ENCODE measurements at regions not wholly inside any gene's neighbourhood (a gene's known extent, or its start where the extent isn't known, plus 50 kb on each side); places are given as distances from the start of the nearest gene placed in this dataset.
"Not testable (repeated sequence)": the region's sequence is repeated elsewhere in the genome, so short reads cannot be mapped to it uniquely, and the experiment has no call there.

DNA sequence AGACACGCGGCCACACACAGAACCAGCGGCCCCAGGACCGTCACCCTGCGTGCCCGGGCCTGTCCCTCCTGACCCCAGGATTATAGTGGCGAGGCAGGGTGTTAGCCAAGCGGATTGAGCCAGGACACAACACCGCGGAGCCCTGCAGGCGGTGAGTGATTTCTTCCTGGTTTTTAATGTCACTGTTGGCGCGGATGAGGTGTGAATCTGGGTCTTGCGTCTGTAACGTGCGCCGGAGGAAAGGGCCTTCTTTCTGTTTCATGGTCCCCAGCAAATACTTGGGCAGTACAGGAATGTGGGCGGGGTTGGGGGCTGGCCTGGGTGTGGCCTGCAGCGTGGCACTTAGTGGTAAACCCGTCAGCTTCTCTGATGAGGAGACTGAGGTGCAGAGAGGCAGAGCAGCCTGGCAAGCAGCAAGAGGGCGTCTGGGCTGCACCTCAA lies 154.9 kb downstream of the NPIPB11 start:
- DNase-seq; H3K36me3 ChIP-seq (ENCODE audit: control insufficient read depth, insufficient read depth, low read length); H3K4me1 ChIP-seq (ENCODE audit: control insufficient read depth, insufficient read depth, low read length, poor library complexity, severe bottlenecking); H3K27ac ChIP-seq (ENCODE audit: insufficient read depth, low read length, poor library complexity, severe bottlenecking); H3K27me3 ChIP-seq (replicated peaks; ENCODE audit: control insufficient read depth, insufficient read depth, low read length, poor library complexity, severe bottlenecking); H3K4me3 ChIP-seq (ENCODE audit: insufficient read depth, low read depth, low read length, poor library complexity, severe bottlenecking); H3K9me3 ChIP-seq (ENCODE audit: control insufficient read depth, low read length): not testable (repeated sequence)

DNA sequence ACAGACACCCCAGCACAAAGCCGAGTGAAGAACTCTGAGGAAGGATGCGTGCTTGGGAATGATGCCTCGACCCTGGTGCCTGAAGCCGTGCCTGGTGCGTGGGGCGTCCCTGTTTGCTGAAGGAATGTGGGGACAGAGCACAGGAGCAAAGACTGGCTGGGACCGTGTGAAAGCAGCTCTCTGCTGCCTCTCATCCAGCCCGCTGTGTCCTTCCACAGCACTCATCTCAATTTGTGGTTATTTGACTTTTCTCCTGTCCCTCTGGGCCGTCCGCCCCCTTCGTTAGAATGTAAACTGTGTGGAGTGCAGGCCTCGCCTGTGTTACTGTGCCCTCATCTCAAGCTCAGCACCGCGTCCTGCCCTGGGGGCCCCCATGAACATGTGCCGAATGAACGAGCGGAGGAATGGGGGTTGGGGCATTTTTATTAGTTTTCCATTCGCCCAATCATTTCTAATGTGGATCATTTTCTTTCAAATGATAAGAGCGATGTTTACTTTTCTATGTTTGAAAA lies 155.5 kb downstream of the NPIPB11 start:
- H3K27me3 ChIP-seq (replicated peaks; ENCODE audit: control insufficient read depth, insufficient read depth, low read length, poor library complexity, severe bottlenecking); H3K4me1 ChIP-seq (ENCODE audit: control insufficient read depth, insufficient read depth, low read length, poor library complexity, severe bottlenecking); H3K4me3 ChIP-seq (ENCODE audit: insufficient read depth, low read depth, low read length, poor library complexity, severe bottlenecking); H3K9me3 ChIP-seq (ENCODE audit: control insufficient read depth, low read length); H3K36me3 ChIP-seq (ENCODE audit: control insufficient read depth, insufficient read depth, low read length); H3K27ac ChIP-seq (ENCODE audit: insufficient read depth, low read length, poor library complexity, severe bottlenecking); DNase-seq: not testable (repeated sequence)

DNA sequence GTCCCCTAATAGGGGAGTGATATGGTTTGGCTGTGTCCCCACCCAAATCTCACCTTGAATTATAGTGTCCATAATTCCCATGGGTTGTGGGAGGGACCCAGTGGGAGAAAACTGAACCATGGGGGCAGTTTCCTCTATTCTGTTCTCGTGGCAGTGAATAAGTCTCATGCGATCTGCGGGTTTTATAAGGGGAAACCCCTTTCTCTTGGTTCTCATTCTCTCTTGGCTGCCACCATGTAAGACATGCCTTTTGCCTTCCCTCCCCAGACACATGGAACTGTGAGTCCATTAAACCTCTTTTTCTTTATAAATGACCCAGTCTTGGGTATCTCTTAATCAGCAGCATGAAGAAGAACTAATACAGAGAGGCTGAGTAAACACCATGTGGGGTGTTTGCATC lies 156.0 kb downstream of the NPIPB11 start:
- H3K9me3 ChIP-seq (ENCODE audit: control insufficient read depth, low read length); H3K4me1 ChIP-seq (ENCODE audit: control insufficient read depth, insufficient read depth, low read length, poor library complexity, severe bottlenecking); H3K4me3 ChIP-seq (ENCODE audit: insufficient read depth, low read depth, low read length, poor library complexity, severe bottlenecking); H3K27me3 ChIP-seq (replicated peaks; ENCODE audit: control insufficient read depth, insufficient read depth, low read length, poor library complexity, severe bottlenecking); H3K27ac ChIP-seq (ENCODE audit: insufficient read depth, low read length, poor library complexity, severe bottlenecking); DNase-seq; H3K36me3 ChIP-seq (ENCODE audit: control insufficient read depth, insufficient read depth, low read length): not testable (repeated sequence)

DNA sequence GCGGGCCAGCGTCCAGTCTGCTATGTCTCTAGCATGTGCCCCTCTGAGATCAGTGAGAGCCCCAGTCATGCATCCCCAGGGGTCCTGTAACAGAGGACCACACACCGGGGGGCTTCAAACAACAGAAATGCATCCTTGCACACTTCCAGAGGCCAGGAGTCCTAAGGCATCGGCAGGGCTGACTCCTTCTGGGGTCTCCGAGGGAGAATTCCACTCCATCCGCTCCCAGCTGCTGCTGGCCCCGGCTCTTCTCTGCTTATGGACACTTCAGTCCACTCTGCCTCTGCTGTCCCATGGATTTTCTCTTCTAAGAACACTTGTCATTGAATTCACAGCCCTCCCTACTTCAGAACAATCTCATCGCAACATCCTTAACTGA lies 157.6 kb downstream of the NPIPB11 start:
- not testable (repeated sequence) for H3K9me3 ChIP-seq (ENCODE audit: control insufficient read depth, low read length); H3K36me3 ChIP-seq (ENCODE audit: control insufficient read depth, insufficient read depth, low read length); DNase-seq; H3K4me1 ChIP-seq (ENCODE audit: control insufficient read depth, insufficient read depth, low read length, poor library complexity, severe bottlenecking); H3K27ac ChIP-seq (ENCODE audit: insufficient read depth, low read length, poor library complexity, severe bottlenecking); H3K27me3 ChIP-seq (replicated peaks; ENCODE audit: control insufficient read depth, insufficient read depth, low read length, poor library complexity, severe bottlenecking); H3K4me3 ChIP-seq (ENCODE audit: insufficient read depth, low read depth, low read length, poor library complexity, severe bottlenecking)

DNA sequence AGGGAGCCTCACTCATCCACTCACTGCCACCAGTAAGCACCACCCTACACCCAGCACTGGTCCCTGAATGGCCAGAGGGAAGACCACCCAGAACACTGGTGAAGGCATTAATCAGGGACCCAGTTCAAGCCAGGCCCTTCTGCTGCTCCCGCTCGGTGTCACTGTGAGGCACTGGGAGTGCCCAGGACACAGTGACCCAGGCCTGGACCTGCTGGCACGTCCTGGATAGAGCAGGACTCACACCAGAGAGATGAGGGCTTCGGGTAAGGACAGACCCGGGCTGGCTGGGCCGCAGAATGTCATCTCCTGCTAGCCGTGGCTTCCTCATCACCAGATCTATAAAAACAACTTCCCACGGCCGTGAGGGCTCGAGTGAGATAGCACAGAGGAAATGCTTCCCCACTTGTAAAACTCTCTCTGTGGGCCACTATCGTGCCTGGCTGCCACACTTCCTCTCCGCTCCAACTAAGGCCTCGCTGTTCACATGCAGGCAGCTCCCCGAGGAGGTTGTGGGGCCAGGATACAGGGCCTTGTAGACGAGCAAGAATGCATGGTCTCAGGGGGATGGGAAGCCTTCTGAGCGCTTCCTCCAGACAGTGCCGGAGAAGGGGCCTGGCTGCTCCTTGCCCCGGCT lies 158.1 kb downstream of the NPIPB11 start:
- not testable (repeated sequence) for H3K27me3 ChIP-seq (replicated peaks; ENCODE audit: control insufficient read depth, insufficient read depth, low read length, poor library complexity, severe bottlenecking); DNase-seq; H3K27ac ChIP-seq (ENCODE audit: insufficient read depth, low read length, poor library complexity, severe bottlenecking); H3K4me1 ChIP-seq (ENCODE audit: control insufficient read depth, insufficient read depth, low read length, poor library complexity, severe bottlenecking); H3K36me3 ChIP-seq (ENCODE audit: control insufficient read depth, insufficient read depth, low read length); H3K9me3 ChIP-seq (ENCODE audit: control insufficient read depth, low read length); H3K4me3 ChIP-seq (ENCODE audit: insufficient read depth, low read depth, low read length, poor library complexity, severe bottlenecking)

DNA sequence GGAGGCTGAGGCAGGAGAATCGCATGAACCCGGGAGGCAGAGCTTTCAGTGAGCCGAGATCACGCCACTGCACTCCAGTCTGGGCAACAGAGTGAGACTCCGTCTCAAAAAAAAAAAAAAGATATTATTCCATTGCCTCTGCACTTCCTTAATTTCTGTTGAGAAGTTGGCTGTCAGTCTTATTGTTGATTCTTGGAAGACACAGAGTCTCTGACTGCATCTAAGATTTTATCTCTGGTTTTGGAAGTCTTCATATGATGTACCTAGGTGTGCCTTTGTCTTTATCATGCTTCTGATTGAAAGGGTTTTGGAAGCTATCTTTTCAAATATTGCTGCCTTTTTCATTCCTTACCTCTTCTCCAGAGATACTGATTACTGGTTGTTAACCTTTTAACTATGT lies 160.4 kb downstream of the NPIPB11 start:
- H3K4me3 ChIP-seq (ENCODE audit: insufficient read depth, low read depth, low read length, poor library complexity, severe bottlenecking), result not testable (repeated sequence)

DNA sequence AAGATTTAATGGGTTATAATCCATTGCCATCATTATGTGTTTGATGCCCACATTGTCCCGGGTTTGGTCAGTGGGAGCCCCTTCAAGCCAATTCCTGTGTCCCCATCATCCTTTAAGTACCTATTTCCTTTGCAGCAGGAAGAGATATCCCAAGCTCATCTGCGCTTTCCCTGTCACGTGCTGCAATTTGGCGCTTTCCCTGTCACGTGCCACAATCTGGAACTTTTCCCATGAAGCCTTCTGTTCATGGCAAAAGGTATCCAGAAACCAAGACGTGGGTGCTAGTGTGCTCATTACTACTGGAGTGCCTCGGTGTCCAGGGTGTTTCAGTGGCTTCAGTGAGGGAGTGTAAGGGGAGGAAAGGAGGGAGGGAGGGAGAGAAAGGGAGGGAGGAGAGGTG lies 168.5 kb downstream of the NPIPB11 start:
- Histone ChIP-seq H3K36me3 (ENCODE audit: control insufficient read depth, insufficient read depth, low read length) (no peaks in the 10 kb centered on the region), H3K27me3 (replicated peaks; ENCODE audit: control insufficient read depth, insufficient read depth, low read length, poor library complexity, severe bottlenecking) (no peaks in the 10 kb centered on the region), H3K4me3 (ENCODE audit: insufficient read depth, low read depth, low read length, poor library complexity, severe bottlenecking) (no peak overlapping the region), H3K4me1 (ENCODE audit: control insufficient read depth, insufficient read depth, low read length, poor library complexity, severe bottlenecking) (no peaks in the 10 kb centered on the region), H3K27ac (ENCODE audit: insufficient read depth, low read length, poor library complexity, severe bottlenecking) (no peak overlapping the region), H3K9me3 (ENCODE audit: control insufficient read depth, low read length) (no peaks in the 10 kb centered on the region)
- no peak for DNase-seq

More for the DNA sequence above, 160.4 kb downstream of the NPIPB11 start:
- H3K27me3 ChIP-seq (replicated peaks; ENCODE audit: control insufficient read depth, insufficient read depth, low read length, poor library complexity, severe bottlenecking); H3K36me3 ChIP-seq (ENCODE audit: control insufficient read depth, insufficient read depth, low read length); DNase-seq; H3K27ac ChIP-seq (ENCODE audit: insufficient read depth, low read length, poor library complexity, severe bottlenecking); H3K4me1 ChIP-seq (ENCODE audit: control insufficient read depth, insufficient read depth, low read length, poor library complexity, severe bottlenecking); H3K9me3 ChIP-seq (ENCODE audit: control insufficient read depth, low read length): not testable (repeated sequence)

DNA sequence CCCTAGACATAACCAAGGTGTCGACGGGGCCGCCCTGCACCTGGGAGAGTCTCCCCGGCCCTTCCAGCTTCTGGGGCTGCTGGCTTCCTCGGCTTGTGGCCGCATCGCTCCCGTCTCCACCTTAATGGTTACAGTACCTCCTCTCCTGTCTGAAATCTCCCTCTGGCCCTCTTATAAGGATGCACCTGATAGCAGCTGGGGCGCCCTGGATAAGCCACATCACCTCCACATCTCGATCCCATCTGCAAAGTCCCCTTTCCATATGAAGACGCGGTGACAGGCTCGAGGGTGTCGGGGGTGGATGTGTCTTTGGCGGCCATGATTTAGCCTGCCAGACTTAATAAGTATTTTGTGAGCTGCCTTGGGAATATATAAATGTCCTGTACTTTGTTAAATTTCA lies 169.0 kb downstream of the NPIPB11 start:
- not testable (repeated sequence) for H3K27ac ChIP-seq (ENCODE audit: insufficient read depth, low read length, poor library complexity, severe bottlenecking); H3K9me3 ChIP-seq (ENCODE audit: control insufficient read depth, low read length); H3K4me1 ChIP-seq (ENCODE audit: control insufficient read depth, insufficient read depth, low read length, poor library complexity, severe bottlenecking); H3K4me3 ChIP-seq (ENCODE audit: insufficient read depth, low read depth, low read length, poor library complexity, severe bottlenecking); H3K27me3 ChIP-seq (replicated peaks; ENCODE audit: control insufficient read depth, insufficient read depth, low read length, poor library complexity, severe bottlenecking); DNase-seq; H3K36me3 ChIP-seq (ENCODE audit: control insufficient read depth, insufficient read depth, low read length)

DNA sequence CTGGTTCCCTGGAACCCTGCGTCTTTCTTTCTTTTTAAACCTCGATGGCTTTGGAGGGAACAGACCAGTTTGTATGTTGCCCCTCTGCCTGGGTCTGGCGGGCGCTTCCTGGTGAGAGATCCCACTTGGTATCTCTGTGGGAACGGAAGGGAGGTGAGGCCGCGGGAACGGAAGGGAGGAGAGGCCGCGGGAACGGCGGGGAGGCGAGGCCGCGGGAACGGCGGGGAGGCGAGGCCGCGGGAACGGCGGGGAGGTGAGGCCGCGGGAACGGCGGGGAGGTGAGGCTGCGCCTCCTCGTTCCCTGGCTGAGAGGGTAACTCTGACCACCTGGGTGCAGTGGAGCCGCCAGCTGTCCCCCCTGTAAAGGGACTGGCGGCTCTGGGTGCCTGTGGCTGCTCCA lies 169.5 kb downstream of the NPIPB11 start:
- H3K36me3 ChIP-seq (ENCODE audit: control insufficient read depth, insufficient read depth, low read length); H3K4me3 ChIP-seq (ENCODE audit: insufficient read depth, low read depth, low read length, poor library complexity, severe bottlenecking); H3K4me1 ChIP-seq (ENCODE audit: control insufficient read depth, insufficient read depth, low read length, poor library complexity, severe bottlenecking); H3K27ac ChIP-seq (ENCODE audit: insufficient read depth, low read length, poor library complexity, severe bottlenecking); H3K27me3 ChIP-seq (replicated peaks; ENCODE audit: control insufficient read depth, insufficient read depth, low read length, poor library complexity, severe bottlenecking); DNase-seq; H3K9me3 ChIP-seq (ENCODE audit: control insufficient read depth, low read length): not testable (repeated sequence)

DNA sequence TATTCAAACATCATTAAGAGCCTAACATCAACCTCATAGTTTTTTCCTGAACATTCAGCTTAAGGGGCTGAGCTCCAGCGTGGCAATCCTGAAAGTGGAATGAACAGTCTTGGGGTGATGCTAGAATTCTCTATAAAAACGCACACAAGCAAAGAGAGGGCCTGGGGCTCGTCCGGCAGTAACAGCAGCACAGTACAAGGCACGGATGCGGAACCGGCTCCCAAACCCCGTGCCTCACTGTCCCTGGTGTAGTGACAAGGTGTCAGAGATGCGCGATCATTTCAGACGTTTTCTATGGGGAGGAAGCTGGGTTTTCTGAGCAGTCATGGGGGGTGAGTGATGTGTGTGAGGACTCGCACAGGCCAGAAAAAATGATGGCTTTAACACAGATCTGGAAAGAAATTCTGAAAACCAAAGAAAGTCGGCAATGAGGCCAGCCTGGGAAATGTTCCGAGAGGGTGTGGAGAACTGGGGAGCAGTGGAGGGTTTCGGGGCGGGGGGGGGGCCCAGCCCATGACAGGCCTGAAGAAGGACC lies 170.6 kb downstream of the NPIPB11 start:
- not testable (repeated sequence) for H3K36me3 ChIP-seq (ENCODE audit: control insufficient read depth, insufficient read depth, low read length); H3K4me3 ChIP-seq (ENCODE audit: insufficient read depth, low read depth, low read length, poor library complexity, severe bottlenecking); H3K9me3 ChIP-seq (ENCODE audit: control insufficient read depth, low read length); H3K27ac ChIP-seq (ENCODE audit: insufficient read depth, low read length, poor library complexity, severe bottlenecking); H3K27me3 ChIP-seq (replicated peaks; ENCODE audit: control insufficient read depth, insufficient read depth, low read length, poor library complexity, severe bottlenecking); DNase-seq; H3K4me1 ChIP-seq (ENCODE audit: control insufficient read depth, insufficient read depth, low read length, poor library complexity, severe bottlenecking)
